ENCODE measurements at regions not wholly inside any gene's neighbourhood (a gene's known extent, or its start where the extent isn't known, plus 50 kb on each side); places are given as distances from the start of the nearest gene placed in this dataset.
A peak's percentile ranks its signal among the peaks of the same experiment; 100 is the strongest.

GRCh38 chr14:38310420-38310995, 54.6 kb upstream of the CLEC14A start:
- H3K4me1 ChIP-seq (ENCODE audit: control insufficient read depth, insufficient read depth, low read length), result no peaks in the 10 kb centered on the region
- H3K27ac ChIP-seq (ENCODE audit: extremely low read depth, low read depth, low read length), result no peak overlapping the region
- no peaks in the 10 kb centered on the region for H3K9me3 ChIP-seq (ENCODE audit: control insufficient read depth, insufficient read depth, low read depth, low read length)
- CTCF ChIA-PET, result no interaction called here
- H3K4me3 ChIP-seq (ENCODE audit: low read depth, low read length), result no peak overlapping the region
- H3K36me3 ChIP-seq (ENCODE audit: control insufficient read depth in 2 of 2, insufficient read depth in 1 of 2, low read length in 2 of 2), result no peaks in the 10 kb centered on the region
- POLR2A ChIA-PET, result no interaction called here
- TF ChIP-seq ZNF768 (tag by site-specific recombination; IDR thresholded peaks at IDR 0.05), result no peak
- no peak for TF ChIP-seq ZFP3 (tag by site-specific recombination; IDR thresholded peaks at IDR 0.05; ENCODE audit: low read depth)
- TF ChIP-seq ZNF624 (tag by site-specific recombination; IDR thresholded peaks at IDR 0.05), result no peak
- TF ChIP-seq ZNF274 (IDR thresholded peaks at IDR 0.05; ENCODE audit: low read length), result no peak
- TF ChIP-seq ZNF274 (tag by site-specific recombination; IDR thresholded peaks at IDR 0.05; ENCODE audit: borderline replicate concordance), result no peak
- no peak for TF ChIP-seq ZNF239 (tag by site-specific recombination; IDR thresholded peaks at IDR 0.05)

DNA sequence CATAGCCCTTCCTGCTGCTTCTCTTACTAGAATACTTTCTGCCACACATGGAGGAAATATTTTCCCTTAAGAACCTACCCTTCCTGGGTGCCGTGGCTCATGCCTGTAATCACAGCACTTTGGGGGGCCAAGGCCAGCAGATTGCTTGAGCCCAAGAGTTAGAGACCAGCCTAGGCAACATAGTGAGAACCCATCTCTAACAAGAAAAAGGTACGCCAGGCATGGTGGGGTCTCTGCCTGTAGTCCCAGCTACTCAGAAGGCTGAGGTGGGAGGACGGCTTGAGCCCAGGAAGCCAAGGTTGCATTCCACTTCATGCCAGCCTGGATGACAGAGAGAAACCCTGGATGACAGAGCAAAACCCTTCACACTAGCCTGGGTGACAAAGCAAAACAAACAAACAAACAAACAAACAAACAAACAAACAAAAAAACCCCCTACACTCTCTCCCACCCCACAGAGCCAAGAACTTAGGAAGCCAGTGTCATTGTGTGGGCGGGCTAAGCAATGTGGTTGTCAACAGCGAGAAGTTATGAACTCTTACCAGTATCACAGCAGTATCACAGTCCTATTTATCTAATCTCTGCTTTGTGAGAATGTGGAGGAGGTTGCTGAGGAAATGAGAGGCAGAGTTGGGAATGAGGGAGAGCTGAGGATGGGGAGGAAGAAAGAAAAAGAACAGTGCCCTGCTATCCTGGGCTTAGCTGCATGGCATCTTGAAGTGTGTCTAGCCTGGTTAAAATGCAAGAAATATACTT, 53.8 kb upstream of the CLEC14A start:
- Histone ChIP-seq H3K9me3 (ENCODE audit: control insufficient read depth, insufficient read depth, low read depth, low read length) (no peaks in the 10 kb centered on the region), H3K4me3 (ENCODE audit: low read depth, low read length) (no peak overlapping the region), H3K4me1 (ENCODE audit: control insufficient read depth, insufficient read depth, low read length) (no peaks in the 10 kb centered on the region), H3K27ac (ENCODE audit: extremely low read depth, low read depth, low read length) (no peak overlapping the region), H3K36me3 (ENCODE audit: control insufficient read depth in 2 of 2, insufficient read depth in 1 of 2, low read length in 2 of 2) (no peaks in the 10 kb centered on the region)
- ChIA-PET POLR2A (no interaction called here), CTCF (no interaction called here)
- TF ChIP-seq TCF7L2 (IDR thresholded peaks at IDR 0.05; ENCODE audit: borderline replicate concordance, low read depth, low read length) (no peak), ZFHX2 (tag by site-specific recombination; conservative IDR thresholded peaks at IDR 0.05) (0 out of 2 replicates have a peak, but pooled peaks have one; percentile 12)

All from HEK293 (cell line).